Left ventricle myocardium superior (tissue), 1 donor: ENCODE measurements at regions not wholly inside any gene's neighbourhood (a gene's known extent, or its start where the extent isn't known, plus 50 kb on each side); places are given as distances from the start of the nearest gene placed in this dataset.
"Not testable (repeated sequence)": the region's sequence is repeated elsewhere in the genome, so short reads cannot be mapped to it uniquely, and the experiment has no call there.

Experiments
- ATAC-seq: fragments of 200-7000 bp; cut with Tn5 transposase; one replicate; pipeline ENCODE4 v1.9.1; 2020; ENCODE audit warnings: mild to moderate bottlenecking, moderate library complexity
- DNase-seq: peaks from one replicate; pipeline ENCODE4 v3.0.0-alpha.2; 2020
- intact Hi-C: fragments of 100-400 bp; cut with micrococcal nuclease; formaldehyde crosslinking; loops from one replicate; pipeline ENCODE4 v1.11.0; 2022
- donor health status: DM: no; HTN: yes; CAD: no; lungs with severe emphysema.

DNA sequence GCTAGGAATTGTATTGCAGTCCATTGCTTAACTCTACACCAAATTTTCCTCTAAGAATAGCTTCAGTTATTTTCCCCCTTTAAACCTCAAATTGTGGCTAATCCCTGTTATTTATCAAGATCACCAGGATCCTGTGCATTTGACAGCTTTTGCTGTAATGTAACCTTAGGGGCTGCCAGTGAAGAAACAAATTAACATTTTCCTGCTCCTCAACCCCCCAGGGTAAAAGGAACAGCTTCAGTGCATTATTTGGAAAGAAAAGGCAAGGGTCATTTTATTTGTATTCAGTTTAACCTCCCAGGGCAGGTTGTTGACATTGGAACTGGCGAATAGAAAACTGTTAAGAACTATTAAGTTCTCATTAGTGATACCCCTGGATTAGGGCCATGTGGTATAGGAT is 57.0 kb downstream of the PCDH20 start:
- intact Hi-C loops: no loop called here
- DNase-seq: no peak
- ATAC-seq: no peak

DNA sequence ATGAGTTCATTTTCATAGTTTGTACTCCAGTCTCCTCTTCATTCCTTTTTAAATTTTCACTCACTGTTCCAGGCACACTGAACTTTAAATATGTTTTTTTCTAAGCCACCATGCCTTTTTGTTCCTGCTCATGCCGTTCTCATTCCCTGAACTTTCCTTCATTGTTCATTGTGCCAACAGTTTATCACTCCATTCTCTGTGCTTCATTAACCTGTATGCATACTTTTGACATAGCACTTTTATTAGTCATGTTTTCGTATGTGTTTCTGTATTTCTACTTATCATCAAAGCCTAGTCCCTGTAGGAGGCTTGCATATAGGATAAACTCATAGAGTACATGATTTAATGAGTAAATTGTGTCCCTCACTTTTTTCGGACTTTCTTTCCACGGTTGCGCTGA is 65.3 kb downstream of the PCDH20 start:
- DNase-seq (no peak), ATAC-seq (no peak)

DNA sequence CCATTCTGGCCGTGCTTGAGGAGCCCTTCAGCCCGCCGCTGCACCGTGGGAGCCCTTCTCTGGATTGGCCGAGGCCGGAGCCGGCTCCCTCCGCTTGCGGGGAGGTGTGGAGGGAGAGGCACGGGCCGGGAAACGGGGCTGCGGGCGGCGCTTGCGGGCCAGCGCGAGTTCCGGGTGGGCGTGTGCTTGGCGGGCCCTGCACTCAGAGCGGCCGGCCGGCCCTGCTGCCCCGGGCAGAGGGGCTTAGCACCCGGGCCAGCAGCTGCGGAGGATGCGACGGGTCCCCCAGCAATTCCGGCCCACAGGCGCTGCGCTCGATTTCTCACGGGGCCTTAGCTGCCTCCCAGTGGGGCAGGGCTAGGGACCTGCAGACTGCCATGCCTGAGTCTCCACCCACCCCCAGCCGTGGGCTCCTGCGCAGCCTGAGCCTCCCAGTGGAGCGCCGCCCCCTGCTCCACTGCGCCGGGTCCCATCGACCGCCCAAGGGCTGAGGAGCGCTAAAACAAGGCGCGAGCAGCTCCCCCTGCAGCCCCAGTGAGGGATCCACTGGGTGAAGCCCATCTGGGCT is 76.5 kb downstream of the PCDH20 start:
- ATAC-seq: no peak
- no peak for DNase-seq

More for the DNA sequence above, 65.3 kb downstream of the PCDH20 start:
- intact Hi-C loops: no loop called here

GRCh38 chr13:61316647-61317046 is 99.0 kb downstream of the PCDH20 start:
- ATAC-seq (no peak), DNase-seq (no peak)
- intact Hi-C loops: no loop called here

More for the DNA sequence above, 76.5 kb downstream of the PCDH20 start:
- intact Hi-C loops: no loop called here

DNA sequence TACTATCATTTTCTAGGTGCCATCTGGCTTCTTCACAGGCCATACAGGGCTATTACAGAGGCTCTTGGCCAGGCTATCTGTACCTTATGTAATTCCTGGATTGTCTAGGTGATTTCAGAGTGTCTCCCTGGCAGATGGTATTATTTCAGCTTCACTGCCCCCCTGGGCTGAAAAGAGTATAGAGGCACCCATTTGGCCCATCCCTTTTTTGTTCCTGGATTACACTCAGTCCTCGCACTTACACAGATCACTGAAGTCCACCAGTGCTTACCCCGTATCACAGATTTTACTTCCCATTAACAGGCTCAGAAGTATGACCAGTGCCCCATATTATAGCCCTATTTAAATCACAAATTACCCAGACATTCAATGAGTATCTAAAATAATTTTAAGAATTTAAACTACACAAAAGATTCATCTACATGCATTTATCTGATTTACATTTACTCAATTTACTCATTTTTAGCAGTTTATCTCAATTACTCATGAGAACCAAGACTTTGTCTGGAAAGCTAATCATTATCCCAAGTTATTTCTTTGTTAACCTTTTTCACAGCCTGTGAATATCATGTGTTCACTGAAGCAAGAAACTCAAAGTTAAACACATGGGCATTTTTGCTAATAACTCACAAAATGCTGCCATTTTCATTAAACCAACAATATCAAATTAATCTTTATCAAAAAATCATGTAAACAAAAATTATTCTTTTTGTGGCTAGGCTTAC is 121.0 kb downstream of the PCDH20 start:
- no peak for ATAC-seq
- intact Hi-C loops: no loop called here
- DNase-seq: no peak

DNA sequence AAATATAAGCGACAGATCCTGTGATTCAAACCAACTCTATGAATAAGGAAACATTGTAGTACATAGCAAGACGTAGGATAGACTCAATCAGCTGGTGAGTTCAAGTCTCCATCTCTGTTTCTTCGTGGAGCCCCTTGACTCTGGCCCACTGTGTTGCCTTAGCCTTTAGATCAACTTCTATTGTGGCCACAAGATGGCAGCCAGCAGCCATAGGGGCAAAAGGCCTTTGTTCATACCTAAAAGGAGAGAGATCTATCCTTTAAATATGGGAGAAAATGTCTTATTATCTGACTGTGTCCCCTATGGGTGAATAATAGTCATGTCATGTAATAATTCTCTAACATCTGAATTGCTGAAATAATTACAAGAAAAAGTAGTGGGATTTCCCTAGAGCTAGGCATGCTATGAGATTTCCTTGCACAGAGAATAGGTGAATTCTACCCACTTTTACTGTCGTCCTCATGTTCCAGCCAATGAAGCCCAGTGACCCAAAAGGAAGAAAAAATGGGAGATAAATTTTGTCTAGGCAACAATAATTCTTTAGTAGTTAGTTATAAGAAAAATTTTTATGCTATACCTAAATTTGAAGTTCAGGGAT is 129.4 kb downstream of the PCDH20 start:
- DNase-seq: no peak
- intact Hi-C loops: no loop called here

DNA sequence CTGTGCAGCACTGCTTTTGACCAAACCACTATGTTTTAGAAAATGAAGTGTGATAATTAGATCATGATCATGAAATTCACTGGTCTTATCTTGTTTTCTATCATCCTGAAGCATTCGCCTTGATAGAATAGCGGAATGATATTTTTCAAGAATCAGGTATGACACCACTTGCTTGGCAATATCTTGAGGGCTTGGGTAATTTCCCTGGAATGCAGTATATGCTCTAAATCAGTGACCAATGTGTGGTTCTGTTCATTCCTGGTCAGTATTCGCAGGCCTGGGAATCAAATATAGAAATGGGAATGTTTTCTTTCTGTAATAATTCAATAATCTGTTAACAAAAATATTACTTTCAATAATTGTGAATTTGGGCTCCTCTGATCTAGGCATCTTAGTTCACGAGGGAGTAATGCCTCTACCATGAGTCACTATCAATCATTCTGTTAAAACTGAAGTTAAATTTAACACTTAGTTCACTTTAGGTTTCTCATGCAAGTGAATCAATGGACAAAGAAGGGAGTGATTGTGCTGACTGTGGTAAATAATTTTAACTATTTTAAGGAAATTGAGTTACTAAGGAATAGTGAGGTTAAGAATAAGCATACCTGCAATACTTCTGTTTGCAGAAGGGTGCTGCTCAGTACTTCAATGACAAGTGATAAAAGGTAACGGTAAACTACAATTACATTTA is 137.9 kb downstream of the PCDH20 start:
- intact Hi-C loops: no loop called here
- ATAC-seq (no peak), DNase-seq (no peak)

More for the DNA sequence above, 129.4 kb downstream of the PCDH20 start:
- ATAC-seq: no peak

GRCh38 chr13:61277088-61277487 is 138.6 kb downstream of the PCDH20 start:
- DNase-seq: no peak
- intact Hi-C loops: no loop called here
- ATAC-seq: no peak

DNA sequence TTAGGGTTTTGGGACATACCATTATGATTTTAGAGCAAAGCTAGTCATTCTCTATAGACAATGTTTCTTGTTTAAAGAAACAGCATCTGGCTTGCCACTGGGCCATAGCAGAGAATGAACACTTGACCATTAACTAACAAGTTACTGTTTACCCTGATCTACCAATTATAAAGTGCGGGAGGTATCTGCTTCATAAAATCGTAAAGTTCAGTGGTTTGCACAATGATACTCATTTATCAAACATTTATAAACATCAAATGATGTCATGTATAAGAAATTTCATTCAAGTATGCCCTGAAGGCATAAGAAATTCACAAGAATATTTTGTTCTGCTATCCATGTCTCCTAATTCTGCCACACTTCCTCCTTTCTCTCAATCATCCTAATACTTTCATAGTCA is 139.2 kb downstream of the PCDH20 start:
- no peak for DNase-seq
- no peak for ATAC-seq
- intact Hi-C loops: no loop called here

GRCh38 chr13:61275736-61276135 is 139.9 kb downstream of the PCDH20 start:
- no peak for ATAC-seq
- no peak for DNase-seq
- intact Hi-C loops: no loop called here

DNA sequence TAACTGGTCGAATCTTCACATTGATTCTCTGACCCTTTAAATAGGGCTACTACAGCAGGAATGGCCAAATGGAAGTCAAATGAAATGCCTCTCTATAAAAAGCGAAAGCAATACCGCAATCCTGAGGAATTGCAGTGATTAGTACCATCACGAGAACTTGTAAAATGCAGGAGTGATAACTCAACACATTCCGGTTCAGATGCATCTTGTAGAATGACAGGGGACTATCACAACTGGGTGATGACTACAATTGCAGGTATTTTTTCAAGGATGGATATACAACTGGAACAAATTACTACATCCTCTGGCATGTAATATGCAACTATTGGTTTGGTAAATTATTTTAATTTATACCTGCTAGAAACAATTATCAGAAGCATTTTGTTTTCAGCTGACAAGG is 140.4 kb downstream of the PCDH20 start:
- no peak for DNase-seq
- intact Hi-C loops: no loop called here
- ATAC-seq: no peak

DNA sequence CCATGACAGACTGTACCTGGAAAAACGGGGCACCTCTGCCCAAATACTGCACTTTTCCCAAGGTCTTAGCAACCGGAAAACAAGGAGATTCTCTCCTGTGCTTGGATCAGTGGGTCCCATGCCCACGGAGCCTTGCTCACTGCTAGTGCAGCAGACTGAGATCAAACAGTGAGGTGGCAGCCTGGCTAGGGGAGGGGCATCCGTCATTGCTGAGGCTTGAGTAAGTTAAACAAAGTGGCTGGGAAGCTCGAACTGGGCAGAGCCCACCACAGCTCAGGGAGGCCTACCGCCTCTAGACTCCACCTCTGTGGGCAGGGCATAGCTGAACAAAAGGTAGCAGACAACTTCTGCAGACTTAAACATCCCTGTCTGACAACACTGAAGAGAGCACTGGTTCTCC is 148.8 kb downstream of the PCDH20 start:
- intact Hi-C loops, ATAC-seq, DNase-seq: not testable (repeated sequence)

- no peak for ATAC-seq
- DNase-seq: no peak
- intact Hi-C loops: no loop called here
These were observed 153.7 kb downstream of the PCDH20 start for GRCh38 chr13:61261746-61262472.

DNA sequence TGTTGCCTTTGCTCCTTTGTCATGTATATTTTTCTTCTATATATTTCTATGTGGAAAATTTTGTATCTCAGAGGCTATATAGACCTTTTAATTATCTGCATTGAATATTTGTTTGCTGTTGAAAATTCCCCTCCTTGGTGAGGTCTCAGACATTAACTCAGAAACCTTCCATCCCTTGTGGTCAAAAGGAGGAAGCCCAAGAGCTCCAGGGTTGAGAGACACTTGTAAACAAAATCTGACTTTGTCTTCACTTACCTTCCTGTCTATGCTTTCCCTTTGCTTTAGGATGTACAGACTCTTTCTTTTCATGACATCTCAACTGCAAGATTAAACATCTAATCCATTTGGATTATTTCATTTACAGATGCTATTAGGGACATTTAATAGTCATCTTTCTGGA is 157.5 kb downstream of the PCDH20 start:
- no peak for DNase-seq
- ATAC-seq: no peak
- intact Hi-C loops: no loop called here

DNA sequence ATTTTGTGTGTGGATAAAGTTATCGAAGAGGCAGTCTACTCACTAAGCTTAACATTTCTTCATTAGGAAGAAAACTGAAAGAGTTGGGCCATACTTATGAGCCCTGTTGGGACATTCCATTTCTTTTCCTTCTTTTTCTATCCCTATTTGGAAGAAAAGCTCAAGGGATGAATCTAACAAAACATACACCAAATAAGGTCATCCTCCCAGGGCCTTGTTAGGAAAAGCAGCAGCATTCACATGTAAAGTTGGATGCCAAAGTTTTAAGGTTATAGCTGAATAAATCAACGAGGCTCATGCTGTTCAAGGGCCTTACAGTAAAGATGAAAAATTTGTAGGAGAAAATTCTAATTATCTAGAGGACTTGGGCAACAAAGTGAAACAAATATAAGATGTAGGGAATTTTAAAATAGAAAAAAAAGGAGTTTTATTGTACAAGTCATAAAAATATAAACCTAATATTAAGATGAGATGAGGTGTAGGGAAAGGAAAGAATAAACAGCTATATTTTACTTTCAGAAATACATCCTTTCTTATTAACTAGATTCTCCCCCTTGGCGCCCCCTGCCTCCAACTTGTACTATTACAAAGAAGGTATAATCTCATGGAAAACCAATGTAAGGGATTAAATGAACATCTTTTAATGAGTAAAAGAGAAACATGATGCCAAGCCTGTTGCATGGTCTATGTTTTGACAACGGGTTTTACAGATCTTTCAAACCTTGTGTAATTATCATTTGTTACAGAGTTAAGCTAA is 160.4 kb downstream of the PCDH20 start:
- intact Hi-C loops: no loop called here
- ATAC-seq: no peak
- DNase-seq: no peak

DNA sequence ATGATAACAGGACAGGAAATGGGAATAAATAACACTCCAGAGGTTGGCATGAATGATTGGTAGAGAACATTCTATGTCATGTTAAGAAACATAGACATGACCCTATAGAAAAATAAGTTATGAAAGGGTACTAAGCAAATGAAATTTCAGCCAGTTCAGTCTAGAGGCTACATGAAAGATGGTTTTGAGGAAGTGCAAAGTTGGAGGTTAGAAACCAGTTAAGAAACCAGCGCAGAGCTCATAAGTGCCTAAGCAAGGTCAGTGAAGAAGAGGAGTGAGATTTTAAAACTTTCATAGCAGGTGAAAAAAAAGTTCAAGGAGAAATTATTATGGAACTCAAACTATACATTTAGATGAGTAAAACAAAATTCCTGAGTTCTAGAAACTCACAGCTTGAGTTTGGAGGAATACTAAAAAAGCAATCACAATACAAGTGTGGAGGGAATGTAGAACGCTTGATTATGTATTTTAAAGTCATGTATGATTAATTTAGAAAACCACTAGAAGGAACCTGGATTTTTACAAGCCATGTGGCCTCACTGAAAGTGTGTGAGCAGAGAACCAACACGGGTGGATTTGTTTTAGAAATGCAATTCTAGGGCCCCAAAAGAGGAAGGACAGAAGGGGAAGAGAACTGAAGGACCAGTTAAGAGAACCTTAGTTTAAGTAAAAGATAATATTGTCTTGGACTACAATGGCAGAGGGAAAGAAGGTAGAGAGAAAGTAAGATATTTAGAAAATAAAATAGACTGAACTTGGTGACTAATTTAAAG is 162.4 kb downstream of the PCDH20 start:
- DNase-seq (no peak), ATAC-seq (no peak)
- intact Hi-C loops: no loop called here

- intact Hi-C loops: no loop called here
- no peak for ATAC-seq
- no peak for DNase-seq
These were observed 163.4 kb downstream of the PCDH20 start for GRCh38 chr13:61252213-61252612.
